NCI-H524 treated with DMSO at 0.1 percent for 48 hours (cell line): ENCODE measurements at regions not wholly inside any gene's neighbourhood (a gene's known extent, or its start where the extent isn't known, plus 50 kb on each side); places are given as distances from the start of the nearest gene placed in this dataset.

Source experiments
- DNase-seq: peaks from one replicate; lab custom pipeline; 2025; lab: John Stamatoyannopoulos, UW

DNA sequence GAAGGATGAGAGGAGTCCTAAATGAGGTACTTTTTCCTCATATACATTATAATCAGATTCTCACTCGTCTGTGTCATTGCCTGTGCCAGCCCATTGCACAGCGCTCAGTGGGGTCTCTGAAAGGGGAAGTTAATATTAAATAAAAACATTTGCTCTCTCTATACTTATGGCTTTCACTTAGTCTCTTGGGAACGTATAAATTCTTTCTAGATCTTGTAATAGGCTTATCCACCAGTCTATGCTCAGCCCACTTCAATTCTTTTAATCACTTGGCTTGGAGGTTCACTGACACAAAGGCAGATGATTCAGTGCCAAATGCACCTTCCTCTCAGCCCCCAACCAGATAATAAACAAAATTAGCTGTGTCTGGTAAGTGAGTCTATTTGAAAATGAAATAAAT, 164.3 kb upstream of the OGFRL1 start:
- DNase-seq = peak; percentile 85

- DNase-seq = no peak
Measured at GRCh38 chr6:71125216-71125615, 163.4 kb upstream of the OGFRL1 start.

DNA sequence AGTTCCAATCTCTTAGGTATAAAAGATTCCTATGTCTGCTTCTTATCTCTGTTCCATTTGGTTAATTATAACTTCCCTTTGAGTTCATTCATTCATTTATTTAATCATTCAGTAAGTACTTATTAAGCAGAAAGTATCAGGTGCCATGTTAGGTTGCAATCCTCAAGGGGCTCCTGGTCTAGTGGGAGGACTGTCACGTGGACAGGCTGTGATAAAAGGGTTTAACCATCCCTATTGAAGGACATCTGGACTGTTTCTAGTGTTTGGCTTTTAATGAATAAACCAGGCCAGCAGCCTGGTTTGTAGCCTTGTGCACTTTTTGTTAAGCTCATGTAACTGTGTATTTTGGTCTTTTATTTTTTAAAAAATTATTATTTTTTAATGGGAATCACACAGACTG, 162.1 kb upstream of the OGFRL1 start:
- DNase-seq = peak; percentile 82

DNA sequence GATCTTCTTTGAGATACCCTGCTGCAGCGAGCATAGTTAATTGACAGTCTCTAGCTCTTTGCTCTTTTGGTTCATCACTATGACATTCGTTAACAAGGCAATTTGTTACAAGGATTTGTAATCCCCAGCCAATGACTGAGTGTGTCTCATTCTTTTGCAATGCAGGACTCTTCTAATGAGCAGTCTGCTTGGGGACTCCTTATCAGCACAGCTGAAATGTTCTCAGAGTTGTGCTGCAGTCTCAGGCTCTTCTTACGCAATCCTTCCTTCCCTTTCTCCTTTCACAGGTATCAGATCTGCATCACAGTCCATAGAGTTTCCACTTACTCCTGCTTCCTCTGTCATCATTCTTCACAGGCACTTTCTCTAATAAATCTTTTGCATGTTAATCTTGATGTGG, 161.2 kb upstream of the OGFRL1 start:
- DNase-seq = no peak

DNA sequence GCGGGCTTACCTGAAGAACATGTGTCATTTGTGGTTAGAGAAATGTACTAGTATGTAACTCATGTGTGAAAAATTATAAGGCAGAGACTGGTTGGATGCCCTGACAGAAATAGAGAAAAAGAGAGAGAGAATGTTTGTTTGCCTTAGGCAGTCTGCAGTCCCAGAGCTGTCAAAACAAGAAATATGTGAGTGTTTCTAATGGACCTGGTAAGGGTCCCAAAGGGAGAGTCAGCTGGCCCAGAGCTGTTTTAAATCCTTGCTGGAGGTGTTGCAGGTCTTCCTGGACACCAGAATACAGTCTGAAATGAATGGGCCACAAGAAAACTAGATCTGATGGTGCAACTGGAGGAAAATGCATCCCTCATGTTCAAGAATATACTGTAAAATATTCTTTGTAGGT, 158.3 kb upstream of the OGFRL1 start:
- no peak for DNase-seq

DNA sequence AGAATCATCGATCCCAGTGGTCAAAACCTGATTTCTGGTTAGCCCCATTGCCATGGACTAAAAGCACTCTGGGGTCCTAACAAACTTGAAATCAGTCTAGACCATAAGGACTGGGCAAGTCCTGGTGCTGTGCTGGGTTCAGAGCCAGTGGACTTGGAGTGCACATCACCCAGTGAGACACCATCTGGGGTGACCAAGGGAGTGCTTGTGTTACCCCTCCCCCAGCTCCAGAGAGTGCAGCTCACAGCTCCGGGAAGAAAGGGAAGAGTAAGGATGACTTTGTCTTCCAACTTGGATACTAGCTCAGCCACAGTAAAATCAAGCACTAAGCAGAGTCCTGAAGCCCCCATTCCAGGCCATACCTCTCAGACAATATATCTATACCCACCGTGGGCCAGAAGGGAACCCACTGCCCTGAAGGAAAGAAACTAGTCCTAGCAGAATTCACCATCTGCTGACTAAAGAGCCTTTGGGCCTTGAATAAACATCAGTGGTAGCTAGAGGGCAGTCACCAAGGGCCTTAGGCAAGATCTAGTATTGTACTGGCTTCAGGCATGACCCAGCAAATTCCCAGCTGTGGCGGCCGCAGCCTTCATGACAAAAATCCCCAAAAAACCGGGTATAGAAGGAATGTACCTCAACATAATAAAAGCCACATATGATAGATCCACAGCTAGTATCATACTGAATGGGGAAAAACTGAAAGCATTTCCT, 153.5 kb upstream of the OGFRL1 start:
- no peak for DNase-seq

- no peak for DNase-seq
Measured at GRCh38 chr6:71137973-71138372, 150.6 kb upstream of the OGFRL1 start.

DNA sequence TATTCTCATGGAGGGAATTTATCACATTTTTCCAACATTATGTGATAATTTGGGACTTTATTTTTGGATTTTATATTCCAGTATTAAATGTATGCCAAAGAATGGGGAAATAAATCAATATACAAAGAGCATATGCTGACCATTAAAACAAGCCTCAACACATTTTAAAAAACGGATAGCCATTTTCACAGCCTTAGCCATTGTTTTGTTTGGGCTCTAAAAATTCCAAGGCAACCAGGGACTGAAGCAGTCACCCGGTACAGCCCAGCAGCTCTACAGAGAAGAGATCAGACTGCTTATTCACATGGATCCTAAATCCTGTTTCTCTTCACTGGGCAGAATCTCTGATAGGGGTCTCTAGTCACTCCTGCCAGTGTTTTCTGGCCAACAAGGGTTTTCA, 150.2 kb upstream of the OGFRL1 start:
- no peak for DNase-seq

DNA sequence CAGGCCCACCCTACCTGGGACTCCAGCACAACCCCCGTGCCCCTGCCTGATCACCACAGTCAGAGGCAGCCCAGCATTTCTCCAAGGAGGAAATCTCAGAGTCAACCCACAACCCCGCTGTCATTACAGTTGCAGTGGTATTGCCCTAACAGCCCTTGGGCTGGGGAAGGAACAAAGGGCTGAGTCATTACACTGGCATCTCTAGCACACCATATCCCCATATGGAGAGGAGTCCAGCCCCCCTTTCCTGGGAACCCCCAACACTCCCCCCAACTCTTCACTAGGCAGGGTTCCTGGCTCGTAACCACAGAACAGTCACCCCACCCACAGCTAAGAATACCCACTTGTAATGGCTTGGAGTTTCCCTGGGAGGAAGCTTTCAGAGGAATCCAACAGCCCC, 149.4 kb upstream of the OGFRL1 start:
- DNase-seq = no peak

GRCh38 chr6:71153755-71154325, 134.8 kb upstream of the OGFRL1 start:
- no peak for DNase-seq

DNA sequence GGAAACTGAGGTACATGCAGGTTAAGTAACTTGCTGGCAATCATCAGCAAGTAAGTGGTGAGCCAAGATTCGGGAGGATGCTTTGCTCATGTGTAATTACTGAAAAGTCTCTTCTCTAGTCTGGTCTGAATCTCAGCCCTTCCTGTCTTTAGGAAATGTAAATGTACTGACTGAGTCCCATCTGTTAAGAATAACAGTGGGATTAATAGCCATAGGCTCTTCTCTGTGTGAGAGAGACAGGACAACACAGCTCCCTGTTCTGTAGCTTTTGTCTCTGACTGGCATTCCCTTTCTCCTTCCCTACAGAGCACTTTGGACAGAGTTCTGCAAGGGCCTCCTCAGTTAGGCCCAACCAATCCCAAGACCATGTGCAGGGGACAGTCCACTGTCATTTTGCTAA, 131.3 kb upstream of the OGFRL1 start:
- DNase-seq = peak; percentile 13

- DNase-seq = no peak
Measured at GRCh38 chr6:71164890-71165289, 123.7 kb upstream of the OGFRL1 start.

- DNase-seq = no peak
Measured at GRCh38 chr6:71168233-71168765, 120.3 kb upstream of the OGFRL1 start.

DNA sequence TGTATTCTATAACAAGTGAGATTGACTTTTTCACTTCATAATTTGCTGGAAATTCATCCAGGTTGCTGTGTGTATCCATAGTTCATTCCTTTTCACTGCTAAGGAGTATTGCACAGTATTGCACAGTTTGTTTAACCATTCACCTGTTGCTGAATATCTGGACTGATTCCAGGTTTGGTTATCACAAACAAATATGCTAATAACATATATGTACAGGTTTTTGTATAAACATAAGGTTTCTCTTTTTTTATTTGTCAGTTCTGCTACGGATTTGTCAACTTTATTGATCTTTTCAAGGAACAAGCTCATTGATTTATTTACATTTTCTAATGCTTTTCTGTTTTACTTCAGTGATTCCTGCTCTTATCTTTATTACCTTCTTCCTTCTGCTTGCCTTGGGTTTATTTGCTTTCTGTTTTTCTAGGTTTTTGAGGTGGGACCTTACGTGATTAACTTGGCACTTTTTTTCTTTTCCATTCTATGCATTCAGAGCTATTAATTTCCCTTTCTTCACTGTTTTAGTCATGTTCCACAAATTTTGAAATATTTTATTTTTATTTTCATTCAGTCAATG, 117.0 kb upstream of the OGFRL1 start:
- DNase-seq = no peak

DNA sequence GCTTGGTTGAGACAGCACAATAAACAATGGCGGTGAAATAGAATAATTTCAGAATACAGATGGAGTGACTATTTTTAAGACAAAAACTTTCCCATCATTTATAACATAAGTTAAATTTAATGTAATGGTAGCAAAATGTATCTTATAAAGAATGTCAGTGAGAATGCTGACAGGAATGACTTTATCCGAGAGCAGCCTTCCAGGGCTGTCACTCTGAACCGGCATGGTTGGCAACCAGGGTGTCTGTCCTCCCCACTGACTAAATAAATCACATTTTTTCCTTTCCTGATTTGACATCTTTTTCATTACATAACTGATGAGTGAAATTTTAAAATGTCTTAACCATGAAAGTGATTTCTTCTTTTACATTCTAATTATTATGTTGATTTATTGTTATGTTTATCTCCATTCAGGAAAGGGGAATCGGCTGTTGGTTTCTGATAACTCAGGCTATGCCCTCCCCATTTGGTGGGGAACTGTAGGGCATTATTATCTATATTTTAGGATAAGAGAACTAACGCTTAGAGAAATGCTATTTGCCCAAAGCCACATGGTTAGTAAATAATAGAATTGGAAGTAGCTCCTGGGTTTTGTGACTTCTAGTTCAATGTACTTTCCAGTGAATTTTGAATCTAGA, 109.2 kb upstream of the OGFRL1 start:
- no peak for DNase-seq

DNA sequence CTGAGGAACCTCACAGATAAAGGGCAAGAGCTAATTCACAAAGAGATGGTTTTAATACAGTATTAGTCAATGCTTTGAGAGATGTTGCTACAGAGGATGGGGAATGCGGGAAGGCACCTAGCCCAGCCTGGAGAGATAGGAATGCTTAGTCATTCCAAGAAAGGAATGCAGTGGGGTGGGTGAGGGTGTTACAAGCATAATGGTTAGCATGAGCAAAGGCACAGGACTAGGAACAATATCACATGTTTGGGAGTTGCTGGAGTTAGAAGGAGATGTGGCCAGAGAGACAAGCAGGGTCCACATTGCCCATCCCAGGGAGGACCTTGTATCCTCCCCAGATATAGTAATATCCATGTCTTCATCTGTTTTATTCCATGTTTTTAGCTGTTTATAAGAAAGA, 107.0 kb upstream of the OGFRL1 start:
- DNase-seq = no peak

- no peak for DNase-seq
Measured at GRCh38 chr6:71187141-71187540, 101.5 kb upstream of the OGFRL1 start.

DNA sequence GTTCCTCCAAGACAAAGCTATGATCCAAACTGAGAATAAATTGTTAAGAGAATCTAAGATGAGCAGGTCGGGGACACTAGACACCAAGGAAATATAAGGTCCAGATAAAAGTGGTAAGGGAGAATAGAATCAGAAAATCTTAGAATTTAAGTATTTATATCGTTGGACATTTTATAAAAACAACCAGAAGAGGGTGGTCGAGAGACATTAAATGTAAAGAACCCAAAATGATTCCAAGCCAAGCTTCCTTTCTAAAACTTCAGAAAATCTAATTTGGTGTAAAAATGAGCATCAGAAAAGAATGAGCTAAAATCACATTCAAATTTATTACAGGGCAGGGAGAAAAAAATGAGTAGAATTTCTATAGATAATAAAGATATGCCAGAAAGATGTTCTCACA, 97.8 kb upstream of the OGFRL1 start:
- no peak for DNase-seq

DNA sequence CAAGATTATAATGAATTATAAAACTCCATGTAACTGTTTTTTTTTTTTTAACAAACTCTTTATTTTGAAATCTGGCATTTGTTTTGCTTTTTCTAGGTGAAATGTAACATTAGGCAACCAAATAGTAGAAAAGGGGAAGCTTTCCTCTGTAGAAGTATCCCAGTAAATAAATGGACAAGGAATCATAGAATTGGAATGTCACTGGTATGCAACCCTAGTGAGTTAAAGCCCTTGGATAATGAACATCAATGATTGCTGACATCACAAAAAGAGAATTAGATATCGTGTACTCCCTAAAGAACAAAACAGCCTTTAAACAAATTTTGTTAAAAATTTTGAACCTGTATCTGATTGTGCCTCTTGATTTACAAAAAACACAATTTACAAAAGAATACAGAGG, 93.9 kb upstream of the OGFRL1 start:
- DNase-seq = no peak

- DNase-seq = no peak
Measured at GRCh38 chr6:71197267-71197666, 91.3 kb upstream of the OGFRL1 start.

GRCh38 chr6:71197780-71198179, 90.8 kb upstream of the OGFRL1 start:
- DNase-seq = no peak

DNA sequence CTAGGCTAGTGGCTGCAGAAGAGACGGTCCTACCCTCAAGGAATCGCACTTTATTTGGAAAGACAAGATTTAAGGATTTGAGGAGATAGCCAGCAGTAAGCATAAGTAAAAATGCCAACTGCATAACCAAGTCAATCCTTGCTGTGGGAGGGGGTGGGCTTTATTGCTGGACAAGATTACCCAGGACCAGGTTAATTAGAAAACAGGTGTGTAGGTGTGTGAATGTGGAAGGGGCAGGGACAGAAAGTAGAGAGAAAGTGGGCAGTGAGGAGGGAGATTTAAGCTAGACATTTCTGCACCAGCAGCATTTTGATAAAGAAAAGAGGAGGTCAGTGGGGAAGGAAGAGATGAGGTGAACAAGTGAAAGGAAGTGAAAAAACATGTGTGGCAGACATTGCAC, 89.7 kb upstream of the OGFRL1 start:
- no peak for DNase-seq

- DNase-seq = no peak
Measured at GRCh38 chr6:71199736-71200135, 88.9 kb upstream of the OGFRL1 start.
